DMS153 (cell line): ENCODE measurements at regions not wholly inside any gene's neighbourhood (a gene's known extent, or its start where the extent isn't known, plus 50 kb on each side); places are given as distances from the start of the nearest gene placed in this dataset.
"Not testable (repeated sequence)": the region's sequence is repeated elsewhere in the genome, so short reads cannot be mapped to it uniquely, and the experiment has no call there.

Experiments
- DNase-seq: peaks from one replicate; lab custom pipeline; 2025; lab: John Stamatoyannopoulos, UW

DNA sequence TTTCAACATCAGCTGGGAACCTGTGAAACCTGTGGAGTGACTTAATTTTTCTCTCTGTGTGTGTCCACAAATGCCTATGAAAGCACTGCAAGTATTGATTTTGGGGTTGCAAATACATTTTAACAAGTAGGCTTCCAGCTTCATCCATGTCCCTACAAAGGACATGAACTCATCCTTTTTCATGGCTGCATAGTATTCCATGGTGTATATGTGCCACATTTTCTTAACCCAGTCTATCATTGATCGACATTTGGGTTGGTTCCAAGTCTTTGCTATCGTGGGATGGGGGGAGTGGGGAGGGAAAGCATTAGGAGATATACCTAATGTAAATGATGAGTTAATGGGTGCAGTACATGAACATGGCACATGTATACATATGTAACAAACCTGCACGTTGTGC is 711.3 kb downstream of the LTN1 start:
- DNase-seq, result not testable (repeated sequence)

DNA sequence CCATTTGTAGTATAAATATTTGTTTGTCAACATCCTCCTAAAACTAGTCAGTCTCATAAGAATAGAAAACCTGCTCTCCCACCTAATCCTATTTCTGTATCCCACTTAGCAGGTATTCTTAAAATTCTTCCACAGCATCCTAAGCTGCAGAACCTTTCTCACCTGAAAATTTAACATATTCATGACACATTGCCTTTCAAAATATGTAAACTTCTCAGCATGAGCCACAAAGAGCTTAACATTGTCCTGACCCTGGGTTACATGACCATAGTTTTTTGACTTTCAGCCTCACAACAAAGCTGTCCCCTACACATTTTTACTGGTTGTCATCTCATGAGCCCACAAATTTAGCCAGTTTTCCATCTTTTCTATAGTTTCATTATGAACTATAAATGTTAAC is 712.1 kb downstream of the LTN1 start:
- no peak for DNase-seq

DNA sequence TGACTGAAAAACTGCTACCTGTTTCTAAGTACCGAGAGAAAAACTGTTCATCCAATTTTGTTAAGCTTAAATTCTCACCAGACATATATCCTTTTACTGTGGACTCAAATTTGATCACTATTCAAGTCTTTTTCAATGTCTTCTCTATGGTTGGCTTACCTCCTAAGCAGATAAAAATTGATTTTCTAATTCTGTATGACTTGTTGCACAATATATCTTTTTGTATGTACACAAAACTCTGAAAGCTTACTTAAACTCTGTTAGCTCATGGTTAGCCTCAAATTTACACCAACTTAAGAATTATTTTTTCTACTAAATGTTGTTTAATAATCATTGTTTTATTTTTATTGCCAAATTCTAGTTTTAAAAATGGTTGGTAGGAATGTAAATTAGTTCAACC is 715.4 kb downstream of the LTN1 start:
- DNase-seq, result no peak

DNA sequence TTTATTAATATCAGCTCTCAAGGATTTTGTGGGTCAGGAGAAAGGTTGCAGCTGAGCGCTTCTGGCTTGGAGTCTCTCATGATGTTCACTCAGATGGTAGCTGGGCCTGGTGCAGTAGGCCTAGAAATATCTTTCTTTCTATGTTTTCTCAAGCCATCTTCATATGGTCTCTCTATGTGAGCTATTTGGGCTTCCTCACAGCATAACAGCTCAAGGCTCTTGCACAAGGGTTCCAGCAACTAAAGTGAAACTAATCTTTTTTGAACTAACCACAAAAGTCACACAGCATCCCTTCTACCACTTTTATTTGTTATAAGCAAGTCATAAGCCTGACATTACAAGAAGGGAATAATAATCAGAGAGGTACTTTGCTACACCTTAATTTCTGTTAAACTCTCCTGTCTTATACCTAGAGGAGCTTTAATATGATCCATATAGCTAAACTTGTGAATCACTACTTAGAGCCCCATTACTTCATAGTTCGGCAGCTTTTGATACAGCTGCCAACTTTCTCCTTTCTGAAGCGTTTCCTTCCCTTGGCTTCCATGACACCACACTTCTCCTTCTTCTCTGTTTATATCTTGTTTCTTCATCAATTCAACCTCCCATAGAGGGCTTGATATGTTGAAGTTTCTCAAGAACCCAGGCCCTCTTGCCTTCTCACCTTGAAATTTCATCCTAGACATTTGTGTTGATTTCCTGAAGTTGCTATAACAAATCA is 720.2 kb downstream of the LTN1 start:
- DNase-seq, result no peak

DNA sequence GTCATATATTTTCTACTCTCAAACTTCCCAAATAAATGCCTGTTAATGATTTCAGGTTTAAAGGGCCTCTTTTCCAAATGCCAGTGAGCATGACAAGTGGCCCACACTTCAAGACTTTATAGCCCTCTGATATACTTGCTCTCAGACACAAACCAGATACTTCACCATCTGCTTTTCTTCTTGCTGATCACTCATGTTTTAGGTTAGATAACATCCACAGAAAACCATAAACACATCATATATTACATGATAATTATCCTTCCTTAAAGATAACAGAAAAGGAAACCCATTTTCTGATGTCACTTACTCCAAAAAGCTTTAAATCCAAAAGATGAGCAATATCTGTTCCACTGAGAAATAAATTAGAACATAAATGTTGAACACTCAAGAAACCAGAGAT is 723.5 kb downstream of the LTN1 start:
- DNase-seq, result no peak

DNA sequence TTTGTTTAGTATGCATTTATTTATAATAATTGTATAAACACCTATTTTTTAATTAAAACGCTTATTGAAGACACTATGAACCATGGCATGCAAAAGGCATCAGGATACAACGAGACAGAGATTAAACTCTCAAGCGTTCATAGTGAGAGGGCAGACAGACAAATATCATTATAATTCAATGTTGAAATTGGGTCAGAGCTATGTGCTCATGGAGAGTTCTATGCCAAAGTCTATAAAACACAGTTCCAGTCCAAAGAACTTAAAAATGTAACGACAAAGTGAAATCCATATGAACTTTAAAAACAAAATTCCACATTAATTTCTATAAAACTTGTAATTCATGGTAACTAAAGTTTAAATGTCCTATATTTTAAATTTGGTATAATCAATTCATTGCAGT is 724.0 kb downstream of the LTN1 start:
- DNase-seq, result no peak

DNA sequence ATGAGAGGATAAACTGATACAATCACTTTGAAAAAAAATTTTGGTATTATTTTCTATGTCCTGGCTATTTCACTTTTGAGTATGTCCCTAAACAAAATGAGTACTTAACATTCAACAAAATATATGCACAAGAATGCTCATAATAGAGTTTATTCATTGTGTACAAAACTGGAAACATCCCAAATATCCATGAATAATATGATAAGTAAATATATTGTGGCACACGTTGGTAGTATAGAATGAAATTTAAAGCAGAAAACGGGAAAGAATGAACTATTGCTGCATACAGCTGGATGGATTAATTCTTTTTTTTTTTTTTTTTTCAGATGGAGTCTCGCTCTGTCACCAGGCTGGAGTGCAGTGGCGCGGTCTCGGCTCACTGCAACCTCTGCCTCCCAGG is 725.2 kb downstream of the LTN1 start:
- no peak for DNase-seq

DNA sequence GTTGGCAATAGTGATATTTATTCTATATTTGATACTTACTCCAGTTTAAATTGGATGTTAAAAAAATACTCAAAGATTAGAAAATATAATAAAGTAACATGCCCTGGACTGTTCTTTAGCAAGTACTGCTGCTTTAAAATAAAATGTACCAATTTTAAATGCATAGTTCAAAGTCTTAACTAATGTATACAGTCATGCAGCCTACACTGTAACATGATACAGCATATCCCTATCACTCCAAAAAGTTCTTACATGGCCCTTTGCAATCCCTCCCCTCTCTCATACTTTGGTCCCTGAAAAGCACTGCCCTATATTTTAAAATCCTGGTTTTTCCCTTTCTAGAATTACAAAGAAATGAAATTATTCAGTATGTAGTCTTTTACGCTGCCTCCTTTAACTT is 726.6 kb downstream of the LTN1 start:
- no peak for DNase-seq

DNA sequence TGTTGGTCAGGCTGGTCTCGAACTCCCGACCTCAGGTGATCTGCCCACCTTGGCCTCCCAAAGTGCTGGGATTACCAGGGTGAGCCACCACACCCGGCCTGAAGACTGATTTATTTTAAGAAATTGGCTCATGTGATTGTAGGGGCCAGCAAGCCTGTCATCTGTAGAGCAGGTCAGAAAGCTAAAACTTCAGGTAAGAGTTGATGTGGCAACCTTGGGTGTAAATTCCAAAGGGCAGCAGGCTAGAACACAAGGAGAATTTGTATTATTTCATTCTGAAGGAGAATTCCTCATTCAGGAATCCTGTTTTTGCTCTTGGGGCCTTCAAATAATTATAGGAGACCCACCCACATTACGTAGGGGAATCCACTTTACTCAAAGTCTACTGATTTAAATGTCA is 728.7 kb downstream of the LTN1 start:
- no peak for DNase-seq

DNA sequence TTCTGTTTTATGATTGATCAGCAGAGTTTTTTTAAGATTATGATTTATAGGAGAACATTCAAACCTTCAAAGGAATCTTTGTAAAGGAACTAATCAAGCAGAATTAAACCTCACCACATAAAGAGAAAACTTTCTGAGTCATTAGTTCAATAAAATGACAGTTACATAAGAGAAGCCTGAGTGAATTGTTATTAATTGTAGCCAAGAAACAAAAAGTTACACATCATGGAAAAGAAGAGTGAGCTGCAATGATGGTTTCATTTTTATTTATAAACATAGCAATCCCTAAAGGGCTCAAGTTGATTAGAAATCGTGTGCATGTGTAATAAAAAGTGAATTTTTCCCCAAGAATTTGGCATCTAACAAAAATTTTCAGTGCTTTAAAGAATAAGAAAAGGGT is 731.4 kb downstream of the LTN1 start:
- no peak for DNase-seq

DNA sequence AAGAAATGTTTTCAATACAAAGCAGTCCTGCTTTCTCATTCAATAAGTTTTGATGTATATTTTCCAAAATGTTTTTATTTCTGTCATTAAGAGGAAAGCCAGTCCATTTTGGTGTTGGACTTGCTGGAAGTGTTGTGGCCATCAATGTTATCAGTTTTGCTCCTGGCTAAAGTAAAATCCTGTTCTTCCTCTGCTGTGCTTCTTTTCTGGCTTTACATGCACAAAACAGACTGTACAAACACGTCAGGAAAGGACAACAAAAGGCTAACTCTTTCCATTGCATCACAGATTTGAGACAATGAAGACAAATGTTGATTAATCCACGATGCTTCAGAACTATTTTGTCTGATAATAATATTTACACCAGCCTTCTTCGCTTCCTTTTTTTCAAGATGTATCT is 735.4 kb downstream of the LTN1 start:
- no peak for DNase-seq

DNA sequence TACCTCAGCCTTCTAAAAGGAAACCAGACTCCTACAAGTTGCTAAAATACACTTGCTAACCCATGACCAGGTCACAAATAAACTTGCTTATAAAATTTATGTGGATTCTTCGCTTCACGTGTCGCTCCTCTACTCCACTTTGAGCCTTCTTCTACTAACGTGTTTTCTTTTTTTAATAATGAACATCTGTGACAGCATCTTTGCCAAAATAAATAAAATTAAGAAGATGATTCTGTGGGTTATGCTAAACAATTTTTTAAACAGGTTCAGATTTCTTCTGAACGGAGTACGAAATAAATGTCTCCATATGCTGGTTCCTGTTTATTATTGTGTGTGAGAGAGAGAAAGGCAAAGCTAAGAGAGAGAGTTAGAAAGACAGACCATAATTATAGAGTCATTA is 735.8 kb downstream of the LTN1 start:
- no peak for DNase-seq

DNA sequence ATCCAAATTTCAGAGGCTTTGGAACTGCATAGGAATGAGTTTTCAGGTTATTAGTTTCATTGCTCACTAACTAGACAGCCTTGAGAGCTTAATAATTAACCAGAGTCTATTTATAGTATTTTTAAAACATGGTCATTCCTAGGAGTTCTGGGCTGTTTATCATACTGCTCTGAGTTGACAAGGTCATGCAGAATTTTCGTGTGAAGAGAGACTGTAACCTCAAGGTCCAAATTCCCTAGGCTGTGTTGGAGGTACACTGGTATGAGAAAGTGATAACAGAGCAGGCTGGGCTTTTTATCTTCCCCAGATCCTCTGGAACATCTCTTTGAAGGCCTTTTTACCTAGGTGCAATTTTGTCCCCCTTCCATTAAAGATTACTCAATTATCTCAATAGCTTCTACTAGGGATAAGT is 736.3 kb downstream of the LTN1 start:
- DNase-seq, result no peak

DNA sequence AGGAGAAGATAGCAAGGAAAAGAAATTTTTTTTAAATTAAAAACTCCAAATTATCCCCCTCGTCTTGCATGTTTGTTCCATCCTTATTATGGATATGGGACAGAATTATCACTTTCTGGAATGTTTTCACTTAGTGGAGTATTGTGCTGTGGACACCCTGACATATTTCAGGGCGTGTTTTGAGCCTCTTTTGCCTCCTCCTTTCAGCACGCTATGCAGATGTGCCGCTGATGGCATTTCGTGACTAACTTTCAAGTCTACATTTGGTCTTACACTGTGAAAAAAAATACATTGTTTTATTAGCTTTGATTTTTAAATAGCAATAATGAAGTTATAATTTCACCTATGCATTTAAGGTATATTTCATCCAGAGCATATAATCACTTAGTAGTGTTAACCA is 738.7 kb downstream of the LTN1 start:
- no peak for DNase-seq

DNA sequence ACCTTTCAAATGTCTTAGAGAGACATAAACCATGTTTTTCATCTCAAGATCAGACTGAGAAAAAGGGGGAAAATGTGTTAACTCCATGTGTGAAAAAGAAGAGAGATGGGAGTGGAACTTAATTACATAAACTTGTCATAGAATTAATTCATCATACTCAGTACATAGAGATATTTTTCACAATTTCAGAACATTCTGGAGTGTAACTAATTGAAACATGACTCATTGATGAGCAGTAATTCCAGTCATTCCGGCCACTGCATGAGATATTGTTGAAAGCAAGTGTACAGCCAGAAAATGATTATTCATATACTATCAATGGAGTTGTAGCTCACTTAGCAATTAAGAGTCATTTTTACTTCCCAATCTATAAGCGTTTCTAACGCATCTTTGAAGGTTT is 739.3 kb downstream of the LTN1 start:
- DNase-seq, result no peak

DNA sequence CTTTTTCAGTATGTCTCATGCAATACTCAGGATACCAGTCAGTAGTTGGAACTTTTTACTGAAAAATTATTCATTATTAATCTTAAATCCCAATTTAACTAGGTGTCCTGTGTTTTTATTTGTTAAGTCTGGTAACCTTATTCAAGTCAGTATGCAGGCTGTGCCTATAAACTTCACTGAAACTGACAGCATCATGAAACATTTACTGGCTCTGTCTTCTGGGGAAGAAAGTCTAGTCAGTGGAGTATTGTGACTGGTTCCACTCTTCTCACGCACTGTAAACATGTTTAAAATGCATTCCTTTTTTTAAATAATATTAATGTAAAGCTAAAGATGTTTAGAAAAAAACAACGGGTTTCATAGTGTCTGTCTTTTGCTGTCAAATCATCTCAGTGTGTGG is 739.7 kb downstream of the LTN1 start:
- no peak for DNase-seq

DNA sequence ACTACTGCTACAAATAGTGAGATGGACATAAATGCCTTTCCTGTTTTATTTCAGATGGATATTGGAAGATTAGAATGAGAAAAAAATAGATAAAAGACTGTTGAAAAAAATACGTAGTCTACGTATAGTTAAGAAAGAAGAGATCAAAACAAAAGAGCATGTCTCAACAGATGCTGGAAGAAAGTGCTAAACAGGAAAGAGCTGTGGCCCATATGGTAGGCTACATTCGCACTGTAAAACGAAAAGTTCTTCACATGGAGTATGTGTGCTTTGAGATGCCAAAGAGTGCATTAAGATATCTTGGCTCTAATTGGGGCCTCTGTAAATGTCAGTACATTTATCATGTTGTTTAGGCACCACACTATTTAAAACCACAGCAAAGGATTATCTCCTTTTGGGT is 741.7 kb downstream of the LTN1 start:
- DNase-seq, result no peak

DNA sequence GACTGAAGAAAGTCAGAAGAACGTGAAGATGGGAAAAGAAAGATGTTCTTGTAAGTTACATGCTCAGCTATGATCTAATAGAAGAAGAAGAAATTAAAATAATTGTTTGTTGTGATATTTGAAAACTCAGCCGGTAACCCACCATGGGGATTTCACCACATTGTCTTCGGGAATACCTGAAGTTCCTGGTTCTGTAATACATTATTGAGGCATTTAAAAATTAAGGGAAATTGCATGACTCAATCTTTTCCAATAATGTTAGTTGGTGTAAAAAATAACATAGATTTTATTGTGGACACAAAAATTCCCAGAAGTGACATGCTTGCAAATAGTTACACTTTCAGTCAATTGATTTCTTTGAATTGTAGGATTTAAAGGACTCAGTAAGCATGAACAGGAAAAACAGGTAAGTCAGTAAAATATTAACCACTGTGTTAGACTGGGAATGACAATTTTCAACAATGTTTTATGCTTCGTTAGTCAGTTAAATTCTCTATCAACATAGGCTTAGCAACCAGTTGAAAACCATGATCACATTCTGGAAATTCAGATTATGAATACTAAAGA is 745.1 kb downstream of the LTN1 start:
- no peak for DNase-seq

DNA sequence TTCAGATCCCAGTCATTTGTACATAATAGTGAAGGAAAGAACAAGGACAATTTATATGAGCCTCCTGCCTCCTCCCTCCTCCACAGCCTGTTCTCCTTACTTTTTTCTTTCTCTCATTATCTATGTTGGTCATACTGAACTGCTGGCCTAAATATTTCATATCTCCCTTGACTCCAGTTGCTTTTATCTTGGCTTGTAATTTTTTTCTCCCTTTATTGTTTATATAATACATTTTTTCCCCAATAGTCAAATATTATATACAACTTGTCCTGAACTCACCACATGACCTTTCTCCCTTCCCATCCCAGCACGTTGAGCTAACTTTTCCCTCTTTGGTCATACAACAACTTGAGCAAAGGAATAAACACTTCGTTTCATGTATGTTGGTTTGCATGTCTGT is 752.1 kb downstream of the LTN1 start:
- no peak for DNase-seq

DNA sequence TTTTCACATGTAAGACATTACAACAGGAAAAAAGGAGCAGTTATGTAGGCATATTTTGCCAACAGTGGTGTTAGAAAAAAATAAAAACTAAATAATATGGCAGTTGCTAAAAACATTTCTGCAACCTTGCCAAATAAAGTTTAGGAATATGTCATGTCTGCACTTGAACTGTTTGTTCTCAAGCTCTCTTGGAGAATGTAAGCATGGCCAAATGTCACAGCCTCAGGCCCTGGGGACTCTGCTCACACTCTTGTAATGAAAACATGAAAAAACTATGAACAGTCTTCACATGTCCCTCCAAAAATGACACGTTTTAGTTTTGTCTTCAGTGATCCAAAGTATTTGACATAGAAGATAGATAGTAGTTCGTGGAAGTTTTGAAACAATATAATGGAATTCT is 753.3 kb downstream of the LTN1 start:
- no peak for DNase-seq

DNA sequence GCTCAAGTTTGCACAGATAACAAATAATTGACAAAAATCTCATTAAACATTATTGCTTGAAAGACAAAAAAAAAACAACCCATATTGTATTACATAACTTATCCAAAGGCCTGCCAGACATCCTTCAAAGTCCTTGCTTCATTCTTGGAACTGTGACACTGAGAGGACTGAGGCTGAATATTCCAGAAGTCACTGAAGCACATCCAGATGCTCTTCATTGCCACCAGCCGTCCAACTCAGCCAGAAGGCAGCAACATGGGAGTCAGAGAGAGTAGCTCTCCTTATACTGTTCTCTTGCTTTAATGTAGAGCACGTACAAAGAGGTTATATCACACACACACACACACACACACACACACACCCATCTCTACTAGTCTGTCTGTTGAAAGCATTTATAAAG is 755.0 kb downstream of the LTN1 start:
- DNase-seq, result no peak

DNA sequence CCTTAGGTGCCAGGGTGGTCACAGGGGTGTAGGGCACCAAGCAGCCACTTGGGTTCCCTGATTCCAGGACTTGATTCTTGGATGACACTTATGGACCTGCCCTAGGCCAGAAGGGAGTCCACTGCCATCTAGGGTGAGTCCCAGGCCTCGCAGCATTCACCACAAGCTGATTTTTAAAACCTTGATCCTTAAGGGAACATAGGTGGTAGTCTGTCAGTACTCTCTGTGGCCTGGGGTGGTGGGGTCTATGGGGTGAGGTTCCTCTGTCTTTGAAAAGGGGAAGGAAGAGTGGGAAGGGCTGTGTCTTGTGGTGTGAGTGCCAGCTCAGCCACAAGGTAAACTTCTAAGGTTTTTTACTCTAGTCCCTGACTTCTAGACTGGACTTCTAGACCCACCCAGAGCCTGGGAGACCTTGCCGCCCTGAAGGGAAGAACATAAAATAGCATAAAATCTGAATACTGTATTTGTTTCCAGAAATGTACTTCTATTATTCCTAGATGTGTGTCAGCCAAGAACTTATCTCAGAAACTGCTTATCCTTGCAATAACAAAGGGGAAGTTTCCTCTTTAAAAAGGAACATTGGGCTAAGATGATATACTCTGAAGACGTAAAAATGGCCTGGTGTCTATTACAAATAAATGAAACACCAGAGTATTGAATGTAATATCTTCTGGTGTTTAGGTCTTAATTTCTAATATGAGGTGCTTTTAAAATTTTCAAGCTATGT is 757.3 kb downstream of the LTN1 start:
- no peak for DNase-seq

DNA sequence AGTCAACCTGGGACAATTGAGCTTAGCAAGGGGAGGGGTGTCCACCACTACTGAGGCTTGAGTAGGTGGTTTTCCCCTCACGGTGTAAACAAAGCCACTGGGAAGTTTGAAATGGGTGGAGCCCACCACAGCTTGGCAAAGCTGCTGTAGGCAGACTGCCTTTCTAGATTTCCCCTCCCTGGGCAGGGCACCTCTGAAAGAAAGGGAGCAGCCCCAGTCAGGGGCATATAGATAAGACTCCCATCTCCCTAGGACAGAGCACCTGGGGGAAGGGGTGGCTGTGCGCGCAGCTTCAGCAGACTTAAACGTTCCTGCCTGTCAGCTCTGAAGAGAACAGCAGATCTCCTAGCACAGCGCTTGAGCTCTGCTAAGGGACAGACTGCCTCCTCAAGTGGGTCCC is 758.4 kb downstream of the LTN1 start:
- no peak for DNase-seq
